B cell (primary cell): ENCODE measurements at regions not wholly inside any gene's neighbourhood (a gene's known extent, or its start where the extent isn't known, plus 50 kb on each side); places are given as distances from the start of the nearest gene placed in this dataset.

Experiments used
- CTCF ChIP-seq: fragments of 200-600 bp; IDR thresholded peaks from one replicate; pipeline ENCODE4 v1.8.0; 2022; ENCODE audit warnings: antibody characterized with exemption, mild to moderate bottlenecking
- EZH2 ChIP-seq: IDR thresholded peaks from 2 replicates; pipeline ENCODE4 v1.6.1; 2012; ENCODE audit warnings: borderline replicate concordance, low read depth, mild to moderate bottlenecking, moderate library complexity, low read length; ENCODE audit not compliant: insufficient read depth, poor library complexity, severe bottlenecking

DNA sequence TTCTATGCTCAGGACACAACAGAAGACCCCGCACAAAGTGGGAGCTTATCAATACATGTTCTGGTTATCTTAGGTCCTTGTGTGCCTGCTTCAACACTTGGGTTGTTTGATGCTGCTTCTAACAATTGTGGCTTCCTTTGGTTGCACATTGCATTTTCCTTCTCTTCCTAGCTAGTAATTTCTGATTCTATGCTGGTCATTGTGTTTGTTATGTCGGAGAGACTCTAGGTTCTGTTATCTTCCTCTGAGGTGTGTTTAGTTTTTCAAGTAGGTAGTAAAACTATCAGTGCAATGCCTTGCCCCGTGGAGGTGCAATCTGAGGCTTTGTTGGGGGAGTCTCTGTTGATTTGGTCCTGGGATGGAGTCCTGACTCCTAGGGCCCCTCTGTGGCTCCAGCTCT is 414.2 kb downstream of the SHANK2 start:
- TF ChIP-seq CTCF = no peak
- TF ChIP-seq EZH2 = no peak
